ENCODE measurements at regions not wholly inside any gene's neighbourhood (a gene's known extent, or its start where the extent isn't known, plus 50 kb on each side); places are given as distances from the start of the nearest gene placed in this dataset.
A peak's percentile ranks its signal among the peaks of the same experiment; 100 is the strongest.

DNA sequence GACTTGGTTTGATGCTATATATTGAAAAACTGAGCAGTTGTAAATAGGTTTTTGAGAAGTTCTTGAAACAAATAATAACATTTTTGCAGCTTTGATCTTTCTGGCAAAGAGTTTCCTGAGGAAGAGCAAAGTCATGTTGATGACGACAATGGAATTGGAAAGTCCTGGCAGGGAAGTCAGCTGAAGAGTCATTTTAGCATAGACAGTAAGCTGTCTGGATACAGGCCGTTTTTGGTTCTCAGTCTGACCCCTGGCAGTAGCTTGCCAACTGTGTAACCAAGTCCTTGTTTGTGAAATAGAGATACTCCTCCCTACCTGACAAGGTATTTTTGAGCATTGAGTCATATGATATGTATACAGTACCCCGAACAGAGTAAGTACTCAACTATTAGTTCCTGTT lies 193.3 kb downstream of the C11orf91 start:
- BruUV-seq (replicated peaks) = no TSS peak
- peaks cover 14% of the 10 kb centered on the region for H3K27me3 ChIP-seq (replicated peaks; ENCODE audit: insufficient read depth, low read depth, low read length, poor library complexity)
- TF ChIP-seq EZH2 (IDR thresholded peaks at IDR 0.05; ENCODE audit: borderline replicate concordance, low read depth, low read length, poor library complexity, severe bottlenecking) = no peak
- TF ChIP-seq, protein P1, sequence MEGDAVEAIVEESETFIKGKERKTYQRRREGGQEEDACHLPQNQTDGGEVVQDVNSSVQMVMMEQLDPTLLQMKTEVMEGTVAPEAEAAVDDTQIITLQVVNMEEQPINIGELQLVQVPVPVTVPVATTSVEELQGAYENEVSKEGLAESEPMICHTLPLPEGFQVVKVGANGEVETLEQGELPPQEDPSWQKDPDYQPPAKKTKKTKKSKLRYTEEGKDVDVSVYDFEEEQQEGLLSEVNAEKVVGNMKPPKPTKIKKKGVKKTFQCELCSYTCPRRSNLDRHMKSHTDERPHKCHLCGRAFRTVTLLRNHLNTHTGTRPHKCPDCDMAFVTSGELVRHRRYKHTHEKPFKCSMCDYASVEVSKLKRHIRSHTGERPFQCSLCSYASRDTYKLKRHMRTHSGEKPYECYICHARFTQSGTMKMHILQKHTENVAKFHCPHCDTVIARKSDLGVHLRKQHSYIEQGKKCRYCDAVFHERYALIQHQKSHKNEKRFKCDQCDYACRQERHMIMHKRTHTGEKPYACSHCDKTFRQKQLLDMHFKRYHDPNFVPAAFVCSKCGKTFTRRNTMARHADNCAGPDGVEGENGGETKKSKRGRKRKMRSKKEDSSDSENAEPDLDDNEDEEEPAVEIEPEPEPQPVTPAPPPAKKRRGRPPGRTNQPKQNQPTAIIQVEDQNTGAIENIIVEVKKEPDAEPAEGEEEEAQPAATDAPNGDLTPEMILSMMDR (conservative IDR thresholded peaks at IDR 0.05; ENCODE audit: low read depth, low read length) = no peak
- H3K27ac ChIP-seq (ENCODE audit: low read depth, low read length, poor library complexity, severe bottlenecking) = no peak overlapping the region
- H3K36me3 ChIP-seq (ENCODE audit: insufficient read depth, low read length, poor library complexity, severe bottlenecking) = no peaks in the 10 kb centered on the region
- ChIA-PET CTCF (no interaction called here), POLR2A (ENCODE audit: low non-redundant PET) (no interaction called here)
- no peaks in the 10 kb centered on the region for H3K9me3 ChIP-seq (ENCODE audit: low read depth, low read length, poor library complexity, severe bottlenecking)
- H3K4me3 ChIP-seq (ENCODE audit: low read depth, low read length, poor library complexity, severe bottlenecking) = no peak overlapping the region
- H3K4me1 ChIP-seq (ENCODE audit: insufficient read depth, low read length, poor library complexity, severe bottlenecking) = no peaks in the 10 kb centered on the region
- DNase-seq (ENCODE audit: low spot score) = no peak
- intact Hi-C loops (cut with micrococcal nuclease; ENCODE audit: unreplicated experiment) = no loop called here

DNA sequence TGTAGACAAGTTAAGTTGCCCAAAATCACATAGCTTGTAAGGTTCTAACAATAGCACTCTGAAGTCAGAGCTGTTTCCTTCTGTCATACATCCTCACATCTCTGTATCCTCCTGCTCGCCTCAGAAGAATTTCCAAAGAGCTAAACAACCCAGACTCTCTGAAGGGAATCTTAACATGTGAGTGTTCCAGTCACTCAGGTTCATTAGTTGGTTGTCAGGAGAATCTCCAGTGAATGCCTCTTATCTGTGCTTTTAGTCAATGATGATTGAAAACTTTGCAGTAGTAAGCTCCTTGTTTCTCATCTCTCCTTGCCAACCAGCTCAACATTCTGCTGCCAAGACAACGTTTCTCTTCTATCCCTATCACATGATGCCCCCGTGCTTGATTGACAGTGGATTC lies 195.5 kb downstream of the C11orf91 start:
- H3K9me3 ChIP-seq (ENCODE audit: low read depth, low read length, poor library complexity, severe bottlenecking) = no peaks in the 10 kb centered on the region
- peaks cover 18% of the 10 kb centered on the region for H3K27me3 ChIP-seq (replicated peaks; ENCODE audit: insufficient read depth, low read depth, low read length, poor library complexity)
- ChIA-PET POLR2A (ENCODE audit: low non-redundant PET) (no interaction called here), CTCF (no interaction called here)
- intact Hi-C loops (cut with micrococcal nuclease; ENCODE audit: unreplicated experiment) = no loop called here
- no peak overlapping the region for H3K4me3 ChIP-seq (ENCODE audit: low read depth, low read length, poor library complexity, severe bottlenecking)
- DNase-seq (ENCODE audit: low spot score) = no peak
- H3K27ac ChIP-seq (ENCODE audit: low read depth, low read length, poor library complexity, severe bottlenecking) = no peak overlapping the region
- no peaks in the 10 kb centered on the region for H3K4me1 ChIP-seq (ENCODE audit: insufficient read depth, low read length, poor library complexity, severe bottlenecking)
- no TSS peak for BruUV-seq (replicated peaks)
- TF ChIP-seq, protein P1 (conservative IDR thresholded peaks at IDR 0.05; ENCODE audit: low read depth, low read length) = no peak
- no peak for TF ChIP-seq EZH2 (IDR thresholded peaks at IDR 0.05; ENCODE audit: borderline replicate concordance, low read depth, low read length, poor library complexity, severe bottlenecking)
- no peaks in the 10 kb centered on the region for H3K36me3 ChIP-seq (ENCODE audit: insufficient read depth, low read length, poor library complexity, severe bottlenecking)

- ChIA-PET CTCF (no interaction called here), POLR2A (ENCODE audit: low non-redundant PET) (no interaction called here)
- no peak overlapping the region for H3K27ac ChIP-seq (ENCODE audit: low read depth, low read length, poor library complexity, severe bottlenecking)
- no peaks in the 10 kb centered on the region for H3K4me1 ChIP-seq (ENCODE audit: insufficient read depth, low read length, poor library complexity, severe bottlenecking)
- peak; percentile 81 for DNase-seq (ENCODE audit: low spot score)
- no peak for TF ChIP-seq EZH2 (IDR thresholded peaks at IDR 0.05; ENCODE audit: borderline replicate concordance, low read depth, low read length, poor library complexity, severe bottlenecking)
- TF ChIP-seq, protein P1 (conservative IDR thresholded peaks at IDR 0.05; ENCODE audit: low read depth, low read length) = no peak
- no peaks in the 10 kb centered on the region for H3K9me3 ChIP-seq (ENCODE audit: low read depth, low read length, poor library complexity, severe bottlenecking)
- H3K4me3 ChIP-seq (ENCODE audit: low read depth, low read length, poor library complexity, severe bottlenecking) = no peak overlapping the region
- BruUV-seq (replicated peaks) = no TSS peak
- H3K27me3 ChIP-seq (replicated peaks; ENCODE audit: insufficient read depth, low read depth, low read length, poor library complexity) = peaks cover 54% of the 10 kb centered on the region
- intact Hi-C loops (cut with micrococcal nuclease; ENCODE audit: unreplicated experiment) = no loop called here
- no peaks in the 10 kb centered on the region for H3K36me3 ChIP-seq (ENCODE audit: insufficient read depth, low read length, poor library complexity, severe bottlenecking)
Measured at GRCh38 chr11:33500861-33501479, 199.7 kb downstream of the C11orf91 start.

Data from A673 (cell line).